ENCODE measurements at regions not wholly inside any gene's neighbourhood (a gene's known extent, or its start where the extent isn't known, plus 50 kb on each side); places are given as distances from the start of the nearest gene placed in this dataset.

DNA sequence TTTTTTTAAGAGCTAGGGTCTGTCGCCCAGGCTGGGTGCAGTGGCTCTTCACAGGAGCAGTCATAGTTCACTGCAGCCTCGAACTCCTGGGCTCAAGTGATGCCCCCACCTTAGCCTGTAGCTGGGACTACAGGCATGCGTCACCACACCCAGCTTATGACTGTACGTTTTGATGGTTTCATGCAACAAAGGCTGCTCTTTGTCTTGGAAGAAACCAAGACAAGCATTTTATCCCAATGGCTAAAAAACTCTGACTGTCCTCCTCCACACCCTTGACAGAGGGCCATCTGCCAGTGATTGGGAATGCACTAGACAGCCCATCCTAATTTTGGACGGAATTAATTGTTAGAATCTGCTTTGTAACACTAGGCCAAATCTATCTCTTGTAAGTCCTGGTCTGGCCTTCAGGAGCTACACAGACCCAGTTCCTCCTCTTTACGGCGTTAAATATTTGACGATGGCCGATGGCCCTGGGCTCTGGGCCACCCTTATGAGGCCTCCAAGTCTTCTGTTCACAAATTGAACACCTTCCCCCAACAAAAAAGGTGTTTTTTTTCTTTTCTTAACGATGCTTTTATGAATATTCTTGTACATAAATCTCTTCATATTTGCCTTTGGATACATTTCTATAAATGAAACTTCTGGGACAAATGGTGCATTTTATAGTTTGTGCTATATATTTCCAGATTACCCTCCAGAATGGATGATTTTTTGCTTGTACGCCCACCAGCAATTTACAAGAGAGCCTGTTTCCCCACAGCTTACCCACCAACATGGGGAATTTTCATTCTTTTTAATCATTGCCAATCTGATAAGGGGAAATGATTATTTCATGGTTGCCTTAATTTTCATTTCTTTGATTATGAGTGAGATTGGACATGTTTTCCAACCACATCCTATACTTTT, 104.8 kb upstream of the SLC25A33 start:
- Mint-ChIP-seq H3K4me1 (peaks cover 9% of the 10 kb centered on the region), H3K36me3 (ENCODE audit: low read depth) (no peaks in the 10 kb centered on the region), H3K27me3 (peaks cover 13% of the 10 kb centered on the region), H3K9me3 (no peaks in the 10 kb centered on the region), H3K4me3 (no peak overlapping the region), H3K27ac (no peak overlapping the region)
- POLR2A ChIA-PET = interaction anchor here (0.6 kb wide), 1 partner anchor 238 kb away, joined by 6 read pairs; no protein-coding TSS in a partner anchor
- DNase-seq = no peak
- CTCF ChIA-PET = interaction anchor here (0.8 to 1.3 kb wide), 3 partner anchors 16 to 113 kb away, joined by 3 to 6 read pairs (median 4); no protein-coding TSS in a partner anchor

DNA sequence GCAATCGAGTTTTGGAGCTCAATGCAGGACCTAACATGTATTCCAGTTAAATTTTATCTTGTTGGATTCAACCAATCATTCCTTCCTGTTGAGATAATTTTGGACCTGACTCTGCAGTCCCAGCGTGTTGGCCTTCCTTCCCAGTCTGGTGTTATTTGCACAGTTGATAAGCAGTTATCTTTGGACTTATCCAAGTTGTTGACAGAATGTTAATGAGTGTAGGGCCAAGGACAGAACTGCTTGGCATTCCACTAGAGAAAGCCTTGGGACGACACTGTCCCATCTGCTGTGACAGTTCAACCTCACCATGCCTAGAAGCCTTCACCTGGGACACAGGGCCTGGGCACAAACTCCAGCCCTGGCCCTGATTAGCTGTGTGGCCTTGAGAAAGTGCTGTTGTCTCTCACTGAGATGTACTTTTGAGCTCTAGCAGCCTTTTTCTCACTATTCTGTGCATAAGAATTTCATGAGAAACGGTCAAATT, 104.1 kb upstream of the SLC25A33 start:
- Mint-ChIP-seq H3K36me3 (ENCODE audit: low read depth) (no peaks in the 10 kb centered on the region), H3K27ac (no peak overlapping the region), H3K27me3 (peaks cover 13% of the 10 kb centered on the region), H3K4me3 (no peak overlapping the region), H3K9me3 (no peaks in the 10 kb centered on the region), H3K4me1 (peaks cover 2% of the 10 kb centered on the region)
- POLR2A ChIA-PET = no interaction called here
- no peak for DNase-seq
- CTCF ChIA-PET = interaction anchor here (0.8 to 1.3 kb wide), 2 partner anchors 20 to 114 kb away, joined by 3 to 4 read pairs; no protein-coding TSS in a partner anchor

DNA sequence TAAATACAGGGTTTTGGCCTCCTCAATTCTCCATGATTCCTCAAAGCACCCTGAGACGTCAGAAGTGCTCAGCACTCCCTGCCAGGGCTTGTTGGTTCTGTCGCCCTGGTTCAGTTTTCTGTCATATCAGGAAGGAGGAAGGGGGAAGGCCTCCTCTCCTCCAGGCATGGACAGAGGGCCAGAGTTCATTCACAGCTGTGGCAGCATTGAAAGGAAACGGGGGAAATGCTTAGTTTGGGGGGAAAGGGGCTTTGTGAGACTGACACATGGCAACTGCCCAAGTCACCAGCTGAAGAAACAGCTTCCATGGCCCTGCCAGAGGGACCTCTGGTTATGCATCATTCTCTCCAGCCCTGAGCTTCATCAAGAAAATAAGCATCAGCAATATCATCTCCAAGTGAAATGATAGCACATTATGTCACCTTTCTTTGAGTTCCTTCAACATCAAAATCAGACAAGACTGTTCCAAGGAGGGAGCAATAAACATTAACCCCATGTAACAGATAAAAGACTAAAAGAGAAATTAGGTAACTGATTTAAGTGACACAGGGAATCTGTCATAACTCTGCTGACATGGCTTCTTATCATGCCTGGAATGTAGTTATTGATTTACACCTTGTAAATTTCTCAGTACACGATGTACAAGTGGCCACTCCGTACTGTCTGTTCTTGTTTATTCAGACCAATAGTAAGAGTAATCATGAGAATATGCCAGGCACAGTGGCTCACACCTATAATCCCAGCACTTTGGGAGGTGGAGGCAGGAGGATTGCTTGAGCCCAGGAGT, 103.2 kb upstream of the SLC25A33 start:
- H3K4me1 Mint-ChIP-seq = no peaks in the 10 kb centered on the region
- CTCF ChIA-PET = interaction anchor here (0.8 kb wide), 1 partner anchor 19 kb away, joined by 3 read pairs; no protein-coding TSS in a partner anchor
- DNase-seq = no peak
- H3K4me3 Mint-ChIP-seq = no peak overlapping the region
- H3K27me3 Mint-ChIP-seq = peaks cover 18% of the 10 kb centered on the region
- POLR2A ChIA-PET = no interaction called here
- no peaks in the 10 kb centered on the region for H3K36me3 Mint-ChIP-seq (ENCODE audit: low read depth)
- H3K27ac Mint-ChIP-seq = no peak overlapping the region
- H3K9me3 Mint-ChIP-seq = no peaks in the 10 kb centered on the region

DNA sequence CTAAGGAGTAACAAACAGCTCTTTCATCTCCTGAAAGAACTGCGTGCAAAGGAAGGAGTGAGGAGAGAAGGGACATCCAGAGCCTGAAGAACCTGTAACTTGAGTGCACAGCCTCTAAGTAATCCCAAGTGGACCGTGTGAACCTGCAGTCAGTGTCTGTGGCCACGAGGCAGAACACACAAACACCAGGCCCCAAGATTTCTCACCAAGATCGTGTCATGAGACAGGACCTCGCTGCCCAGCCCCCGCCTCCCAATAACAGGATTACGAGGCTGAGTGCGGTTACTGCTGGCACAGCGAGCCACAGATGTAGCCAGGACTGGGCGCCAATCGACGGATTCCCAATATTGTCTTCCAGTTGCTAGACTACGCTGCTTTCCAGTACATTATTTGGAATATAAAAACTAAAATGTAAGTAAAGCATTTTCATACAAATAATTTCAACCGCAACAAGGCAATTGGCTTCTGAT, 101.3 kb upstream of the SLC25A33 start:
- no peaks in the 10 kb centered on the region for H3K4me1 Mint-ChIP-seq
- no peak overlapping the region for H3K27ac Mint-ChIP-seq
- CTCF ChIA-PET = interaction anchor here (0.9 to 1.3 kb wide), 3 partner anchors 12 to 17 kb away, joined by 3 to 6 read pairs (median 3); no protein-coding TSS in a partner anchor
- peaks cover 21% of the 10 kb centered on the region for H3K27me3 Mint-ChIP-seq
- no peaks in the 10 kb centered on the region for H3K9me3 Mint-ChIP-seq
- POLR2A ChIA-PET = no interaction called here
- H3K4me3 Mint-ChIP-seq = no peak overlapping the region
- no peak for DNase-seq
- H3K36me3 Mint-ChIP-seq (ENCODE audit: low read depth) = no peaks in the 10 kb centered on the region

DNA sequence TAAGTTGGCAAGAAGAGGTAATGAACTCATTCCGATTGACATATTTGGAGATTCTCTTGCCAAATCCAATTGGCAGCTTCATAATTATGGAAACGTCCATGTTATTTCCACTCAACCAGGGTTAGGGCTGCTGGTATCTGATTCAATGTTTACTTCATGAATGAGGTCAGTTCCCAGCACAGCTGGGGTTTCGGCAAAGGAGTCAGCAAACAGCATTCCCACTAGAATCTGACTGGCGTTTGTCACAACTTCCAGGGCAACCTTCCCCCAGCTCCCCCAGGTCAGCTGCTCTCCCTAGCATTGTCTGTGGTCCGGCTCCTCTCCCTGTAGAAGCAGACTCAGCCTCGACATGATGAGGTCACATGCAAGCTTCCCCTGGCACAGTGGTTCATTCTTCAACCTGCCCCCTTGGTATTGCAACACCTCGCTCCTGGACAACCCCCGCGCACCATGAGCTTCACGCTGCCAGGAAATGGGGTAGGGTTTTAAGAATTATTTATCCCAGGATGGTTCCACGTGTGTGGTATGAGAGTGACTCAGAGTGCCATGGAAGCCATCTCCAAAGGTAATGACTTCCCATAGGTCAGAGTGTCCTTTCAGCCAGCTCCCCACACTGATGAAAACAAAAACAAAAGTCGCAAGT, 100.7 kb upstream of the SLC25A33 start:
- H3K27ac Mint-ChIP-seq = no peak overlapping the region
- CTCF ChIA-PET = interaction anchor here (0.8 to 1.3 kb wide), 6 partner anchors 12 to 172 kb away, joined by 3 to 6 read pairs (median 3); partner anchors contain the start of gene TMEM201
- no peaks in the 10 kb centered on the region for H3K36me3 Mint-ChIP-seq (ENCODE audit: low read depth)
- no peaks in the 10 kb centered on the region for H3K4me1 Mint-ChIP-seq
- no peaks in the 10 kb centered on the region for H3K9me3 Mint-ChIP-seq
- DNase-seq = no peak
- POLR2A ChIA-PET = no interaction called here
- H3K4me3 Mint-ChIP-seq = no peak overlapping the region
- peaks cover 22% of the 10 kb centered on the region for H3K27me3 Mint-ChIP-seq

DNA sequence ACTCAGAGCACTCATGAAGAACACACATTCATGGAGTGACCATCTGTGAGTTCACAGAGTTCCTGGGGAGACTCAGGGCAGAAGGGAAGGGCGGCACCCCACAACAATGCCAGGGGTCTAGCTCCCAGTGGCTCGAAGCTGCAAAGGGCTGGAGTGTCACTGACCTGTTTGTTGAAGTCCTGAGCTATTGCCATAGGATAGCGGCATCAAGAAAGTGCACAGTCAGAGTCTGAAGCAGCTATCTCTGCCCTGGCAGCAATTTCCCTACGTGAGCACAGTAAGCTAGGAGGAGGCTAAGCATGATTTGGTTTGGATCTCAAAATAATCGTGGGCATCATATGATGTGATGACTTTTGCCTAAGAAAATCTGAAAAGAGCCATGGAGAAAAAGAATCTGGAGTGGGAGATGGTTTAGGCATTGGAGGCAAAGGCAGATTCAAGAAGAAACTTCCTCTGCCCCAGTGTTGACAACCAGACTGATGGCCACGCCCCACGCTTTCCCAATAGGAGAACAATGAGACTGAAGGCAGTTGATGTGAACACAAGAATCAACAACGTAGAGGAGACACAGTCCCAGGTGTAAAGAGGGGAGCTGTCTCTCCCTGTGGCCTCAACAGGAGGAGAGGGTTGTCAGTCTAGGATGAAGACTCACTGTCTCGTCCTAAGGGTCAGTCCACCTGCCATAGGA, 100.0 kb upstream of the SLC25A33 start:
- Mint-ChIP-seq H3K4me1 (no peaks in the 10 kb centered on the region), H3K27me3 (peaks cover 22% of the 10 kb centered on the region), H3K27ac (no peak overlapping the region), H3K4me3 (no peak overlapping the region), H3K9me3 (no peaks in the 10 kb centered on the region), H3K36me3 (ENCODE audit: low read depth) (no peaks in the 10 kb centered on the region)
- no peak for DNase-seq
- CTCF ChIA-PET = interaction anchor here (0.8 to 1.3 kb wide), 7 partner anchors 13 to 172 kb away, joined by 3 to 6 read pairs (median 3); partner anchors contain the start of gene TMEM201
- POLR2A ChIA-PET = no interaction called here

DNA sequence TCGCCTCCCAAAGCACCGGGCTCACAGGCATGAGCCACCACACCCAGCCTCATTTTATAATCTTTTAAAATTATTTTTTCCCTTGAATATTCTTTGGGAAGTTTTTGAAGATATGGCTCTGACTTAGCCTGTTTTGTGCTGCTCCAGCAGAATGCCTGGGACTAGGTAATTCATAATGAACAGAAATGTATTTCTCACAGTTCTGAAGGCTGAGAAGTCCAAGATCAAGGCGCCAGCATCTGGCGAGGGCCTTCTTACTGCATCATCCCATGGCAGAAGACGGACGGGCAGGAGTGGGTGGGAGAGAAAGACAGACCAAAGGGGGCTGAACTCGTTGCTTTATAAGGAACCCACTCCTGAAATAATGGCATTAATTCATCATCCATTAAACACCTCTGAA, 99.0 kb upstream of the SLC25A33 start:
- peaks cover 17% of the 10 kb centered on the region for H3K27me3 Mint-ChIP-seq
- H3K27ac Mint-ChIP-seq = no peak overlapping the region
- no peaks in the 10 kb centered on the region for H3K36me3 Mint-ChIP-seq (ENCODE audit: low read depth)
- POLR2A ChIA-PET = no interaction called here
- DNase-seq = no peak
- CTCF ChIA-PET = interaction anchor here (1.2 to 2.4 kb wide), 4 partner anchors 15 to 56 kb away, joined by 4 to 6 read pairs (median 4); no protein-coding TSS in a partner anchor
- no peaks in the 10 kb centered on the region for H3K9me3 Mint-ChIP-seq
- H3K4me1 Mint-ChIP-seq = no peaks in the 10 kb centered on the region
- no peak overlapping the region for H3K4me3 Mint-ChIP-seq

DNA sequence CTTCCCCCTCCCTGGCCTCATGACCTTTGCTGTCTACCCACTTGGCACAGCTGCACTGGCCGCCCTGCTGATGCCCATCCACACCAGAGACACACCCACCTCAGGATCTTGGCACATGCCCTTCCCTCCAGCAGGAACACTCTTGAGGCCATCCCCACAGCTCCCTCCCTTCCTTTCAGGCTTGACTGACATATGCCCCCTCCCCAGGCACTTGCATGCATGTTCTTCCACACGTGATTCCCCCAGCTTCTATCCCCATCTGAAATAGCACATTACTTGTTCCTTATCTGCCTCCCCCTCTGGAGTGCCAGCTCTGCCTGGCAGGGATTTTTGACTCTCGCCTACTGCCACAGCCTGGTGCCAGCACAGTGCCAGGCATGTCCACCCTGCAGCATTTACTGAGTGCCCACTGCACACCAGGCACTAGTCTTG, 98.5 kb upstream of the SLC25A33 start:
- no peak for DNase-seq
- no peaks in the 10 kb centered on the region for H3K4me1 Mint-ChIP-seq
- H3K27me3 Mint-ChIP-seq = peaks cover 17% of the 10 kb centered on the region
- no peak overlapping the region for H3K27ac Mint-ChIP-seq
- POLR2A ChIA-PET = interaction anchor here (0.7 kb wide), 1 partner anchor 135 kb away, joined by 4 read pairs; no protein-coding TSS in a partner anchor
- no peak overlapping the region for H3K4me3 Mint-ChIP-seq
- no peaks in the 10 kb centered on the region for H3K36me3 Mint-ChIP-seq (ENCODE audit: low read depth)
- CTCF ChIA-PET = interaction anchor here (0.8 to 2.4 kb wide), 5 partner anchors 16 to 148 kb away, joined by 3 to 6 read pairs (median 5); partner anchors contain the start of gene SPSB1
- no peaks in the 10 kb centered on the region for H3K9me3 Mint-ChIP-seq

DNA sequence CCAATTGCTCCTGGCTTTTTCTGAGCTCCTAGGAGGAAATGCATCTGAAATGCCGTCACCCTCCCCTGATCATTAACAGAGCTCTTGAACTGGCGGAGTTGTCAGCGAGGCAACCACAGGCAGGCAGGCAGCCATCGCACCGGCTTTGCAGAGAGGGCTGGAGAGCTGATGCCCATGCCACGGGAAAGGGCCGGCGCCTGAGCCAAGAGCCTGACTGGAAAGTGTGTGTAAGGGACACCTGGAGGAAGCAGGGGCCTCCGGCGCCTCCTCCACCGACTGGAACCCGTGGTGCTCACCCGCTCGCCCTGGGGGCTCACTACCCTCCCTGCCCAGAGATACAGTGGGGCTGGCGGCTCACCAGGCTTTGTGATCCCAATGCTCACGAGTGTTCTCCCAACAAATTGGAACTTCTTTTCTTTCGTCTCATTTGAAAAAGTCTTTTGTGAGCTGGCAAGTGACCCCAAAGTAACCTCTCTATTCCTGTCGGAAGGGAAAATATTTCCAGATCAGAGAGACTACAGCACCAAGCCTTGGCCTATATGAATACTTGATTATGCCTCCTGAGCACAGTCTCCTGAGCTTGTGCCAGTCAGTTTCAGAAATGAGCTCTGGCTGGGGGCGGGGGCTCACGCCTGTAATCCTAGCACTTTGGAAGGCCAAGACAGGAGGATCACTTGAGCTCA, 97.7 kb upstream of the SLC25A33 start:
- ChIA-PET CTCF (interaction anchor here (0.8 to 2.4 kb wide), 7 partner anchors 16 to 149 kb away, joined by 3 to 6 read pairs (median 5); partner anchors contain the start of gene SPSB1), POLR2A (interaction anchor here (0.6 to 0.7 kb wide), 2 partner anchors 135 to 1213 kb away, joined by 4 read pairs; no protein-coding TSS in a partner anchor)
- DNase-seq = no peak
- H3K4me1 Mint-ChIP-seq = no peaks in the 10 kb centered on the region
- no peak overlapping the region for H3K4me3 Mint-ChIP-seq
- H3K9me3 Mint-ChIP-seq = no peaks in the 10 kb centered on the region
- H3K36me3 Mint-ChIP-seq (ENCODE audit: low read depth) = no peaks in the 10 kb centered on the region
- no peak overlapping the region for H3K27ac Mint-ChIP-seq
- peaks cover 17% of the 10 kb centered on the region for H3K27me3 Mint-ChIP-seq

DNA sequence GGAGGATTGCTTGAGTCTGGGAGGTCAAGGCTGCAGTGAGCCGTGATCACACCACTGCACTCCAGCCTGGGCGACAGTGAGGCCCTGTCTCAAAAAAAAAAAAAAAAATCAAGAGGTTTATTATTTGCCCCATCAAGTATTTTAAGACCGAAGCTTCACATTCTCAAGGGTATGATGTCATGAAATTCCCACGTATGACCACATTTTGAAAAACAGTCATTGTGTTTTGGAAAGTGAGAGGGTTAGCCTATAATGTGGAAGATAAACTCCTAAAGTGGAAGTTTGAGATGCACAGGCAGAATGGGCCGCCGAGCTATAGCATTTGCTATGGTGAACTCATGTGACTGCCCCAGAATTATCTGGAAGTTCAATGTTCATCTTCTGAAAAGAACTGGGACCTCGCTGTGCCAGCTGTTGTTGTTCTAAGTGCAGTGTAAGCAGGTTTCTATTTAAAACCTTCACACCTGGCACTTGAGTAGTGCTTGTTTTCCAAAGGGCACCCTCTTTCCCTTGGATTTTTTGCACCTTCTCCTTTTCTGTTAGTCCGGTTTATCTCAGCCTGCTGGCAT, 96.9 kb upstream of the SLC25A33 start:
- Mint-ChIP-seq H3K27me3 (peaks cover 18% of the 10 kb centered on the region), H3K27ac (no peak overlapping the region), H3K36me3 (ENCODE audit: low read depth) (no peaks in the 10 kb centered on the region), H3K4me1 (no peaks in the 10 kb centered on the region), H3K9me3 (no peaks in the 10 kb centered on the region), H3K4me3 (no peak overlapping the region)
- ChIA-PET POLR2A (interaction anchor here (0.6 kb wide), 2 partner anchors 9 to 1214 kb away, joined by 4 read pairs; no protein-coding TSS in a partner anchor), CTCF (interaction anchor here (0.9 to 1.8 kb wide), 4 partner anchors 15 to 57 kb away, joined by 4 to 6 read pairs (median 5); no protein-coding TSS in a partner anchor)
- DNase-seq = no peak

DNA sequence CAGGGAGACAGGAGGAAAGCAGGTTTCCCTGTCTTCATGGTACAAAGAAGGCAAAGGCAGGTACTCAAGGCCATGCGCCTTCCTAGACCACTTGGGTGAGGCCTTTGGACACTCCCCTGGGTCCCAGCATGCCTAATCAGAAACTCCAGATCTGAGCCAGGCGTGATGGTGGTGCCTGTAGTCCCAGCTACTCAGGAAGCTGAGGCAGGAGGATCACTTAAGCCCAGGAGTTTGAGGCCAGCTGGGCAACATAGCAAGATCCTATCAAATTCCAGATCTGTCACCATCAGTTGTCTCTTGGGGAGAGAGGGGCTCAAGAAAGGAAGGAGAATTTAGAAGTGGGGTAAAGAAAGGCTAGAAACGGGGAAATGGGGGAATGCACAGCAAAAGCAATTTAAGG, 96.3 kb upstream of the SLC25A33 start:
- ChIA-PET POLR2A (no interaction called here), CTCF (no interaction called here)
- Mint-ChIP-seq H3K9me3 (no peaks in the 10 kb centered on the region), H3K27me3 (peaks cover 18% of the 10 kb centered on the region), H3K4me1 (no peaks in the 10 kb centered on the region), H3K36me3 (ENCODE audit: low read depth) (no peaks in the 10 kb centered on the region), H3K4me3 (no peak overlapping the region), H3K27ac (no peak overlapping the region)
- DNase-seq = no peak
